Hematopoietic multipotent progenitor cell treated with erythropoietin and hydrocortisone succinate and interleukin-3 and kit ligand, for 8 days (in vitro differentiated cells): ENCODE measurements at regions not wholly inside any gene's neighbourhood (a gene's known extent, or its start where the extent isn't known, plus 50 kb on each side); places are given as distances from the start of the nearest gene placed in this dataset.
"Not testable (repeated sequence)": the region's sequence is repeated elsewhere in the genome, so short reads cannot be mapped to it uniquely, and the experiment has no call there.

Source experiments
- DNase-seq: peaks from one replicate; pipeline ENCODE4 v3.0.0-alpha.2; 2015

- DNase-seq, result no peak
Observed at GRCh38 chr6:111925296-111925695, 52.0 kb upstream of the FYN start.

DNA sequence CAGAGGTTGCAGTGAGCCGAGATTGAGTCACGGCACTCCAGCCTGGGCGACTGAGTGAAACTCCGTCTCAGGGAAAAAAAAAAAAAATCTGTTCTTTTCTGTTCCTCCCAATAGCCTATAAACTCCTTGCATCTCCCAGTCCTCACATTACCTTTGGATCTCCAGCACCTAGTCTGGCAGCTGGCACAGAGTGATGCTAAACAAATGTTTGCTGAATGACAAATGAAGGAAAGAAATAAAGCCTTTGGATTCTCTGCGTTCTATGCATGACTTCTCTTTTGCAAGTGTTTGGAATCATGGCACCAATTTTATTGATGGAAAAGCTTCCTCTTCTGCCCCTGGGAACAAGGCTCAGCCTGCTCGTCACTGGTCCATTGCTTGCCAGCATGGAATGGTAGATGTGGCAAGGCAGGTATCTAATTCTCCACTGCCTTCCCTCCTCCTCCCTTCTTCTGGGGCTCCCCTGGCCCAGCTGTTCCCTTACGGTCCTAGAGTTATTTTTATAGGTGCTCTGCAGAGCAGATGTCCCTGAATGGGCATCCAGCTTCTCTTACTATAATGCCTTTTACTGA lies 53.6 kb upstream of the FYN start:
- no peak for DNase-seq

- DNase-seq, result no peak
Observed at GRCh38 chr6:111927321-111927720, 54.1 kb upstream of the FYN start.

- no peak for DNase-seq
Observed at GRCh38 chr6:111928139-111928538, 54.9 kb upstream of the FYN start.

DNA sequence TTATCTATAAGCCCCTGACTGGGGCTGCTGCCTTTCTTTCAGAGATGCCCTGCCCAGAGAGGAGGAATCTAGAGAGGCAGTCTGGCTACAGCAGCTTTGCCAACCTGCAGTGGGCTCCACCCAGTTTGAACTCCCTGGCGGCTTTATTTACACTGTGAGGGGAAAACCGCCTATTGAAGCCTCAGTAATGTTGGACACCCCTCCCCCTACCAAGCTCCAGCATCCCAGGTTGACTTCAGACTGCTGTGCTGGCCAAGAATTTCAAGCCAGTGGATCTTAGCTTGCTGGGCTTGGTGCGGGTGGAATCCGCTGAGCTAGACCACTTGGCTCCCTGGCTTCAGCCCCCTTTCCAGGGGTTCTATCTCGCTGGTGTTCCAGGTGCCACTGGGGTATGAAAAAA lies 61.4 kb upstream of the FYN start:
- DNase-seq, result not testable (repeated sequence)

GRCh38 chr6:111936718-111937117 lies 63.5 kb upstream of the FYN start:
- DNase-seq, result no peak

GRCh38 chr6:111938710-111939109 lies 65.5 kb upstream of the FYN start:
- no peak for DNase-seq

DNA sequence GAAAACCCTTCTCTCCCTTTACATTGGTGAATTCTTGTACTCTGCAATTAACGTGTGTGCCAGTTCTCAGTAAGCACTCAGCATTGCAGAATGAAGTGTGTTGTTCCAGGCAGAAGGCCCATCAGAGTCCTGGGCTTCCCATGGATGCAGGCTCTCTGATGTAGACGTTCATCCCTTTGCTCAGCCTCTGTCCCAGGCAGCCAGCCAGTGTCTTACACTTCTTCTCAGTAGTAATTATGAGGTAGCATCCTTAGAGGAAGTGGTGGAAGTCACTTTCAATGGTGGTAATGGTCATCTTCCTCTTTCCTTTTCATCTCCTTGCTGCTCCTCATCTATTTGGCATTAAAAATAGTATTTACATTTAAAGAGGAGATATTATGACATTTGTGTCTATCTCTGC lies 66.7 kb upstream of the FYN start:
- no peak for DNase-seq

GRCh38 chr6:111940801-111941200 lies 67.5 kb upstream of the FYN start:
- no peak for DNase-seq

DNA sequence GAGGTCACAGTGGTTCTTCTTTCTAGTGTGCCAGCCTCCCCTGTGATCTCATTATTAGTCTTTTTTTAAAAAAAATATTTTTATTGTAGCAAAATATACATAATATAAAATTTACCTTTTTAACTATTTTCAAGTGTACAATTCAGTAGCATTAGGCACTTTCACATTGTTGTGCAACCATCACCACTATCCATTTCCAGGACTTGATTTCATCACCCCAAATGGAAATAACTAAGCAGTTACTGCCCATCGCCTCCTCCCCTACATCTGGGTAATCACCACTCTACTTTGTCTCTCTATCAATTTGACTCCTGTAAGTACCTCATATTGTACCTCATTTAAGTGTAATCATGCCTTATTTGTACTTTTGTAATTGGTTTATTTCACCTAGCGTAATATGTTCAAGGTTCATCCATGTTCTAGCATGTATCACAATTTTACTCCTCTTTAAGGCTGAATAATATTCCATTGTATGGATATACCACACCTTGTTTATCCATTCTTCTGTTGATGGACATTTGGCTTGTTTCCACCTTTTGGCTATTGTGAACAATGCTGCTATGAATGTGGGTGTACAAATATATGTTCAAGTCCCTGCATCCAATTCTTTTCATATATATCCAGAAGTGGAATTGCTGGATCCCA lies 68.6 kb upstream of the FYN start:
- DNase-seq, result no peak

- DNase-seq, result no peak
Observed at GRCh38 chr6:111942561-111942960, 69.3 kb upstream of the FYN start.

- DNase-seq, result no peak
Observed at GRCh38 chr6:111943266-111943665, 70.0 kb upstream of the FYN start.

DNA sequence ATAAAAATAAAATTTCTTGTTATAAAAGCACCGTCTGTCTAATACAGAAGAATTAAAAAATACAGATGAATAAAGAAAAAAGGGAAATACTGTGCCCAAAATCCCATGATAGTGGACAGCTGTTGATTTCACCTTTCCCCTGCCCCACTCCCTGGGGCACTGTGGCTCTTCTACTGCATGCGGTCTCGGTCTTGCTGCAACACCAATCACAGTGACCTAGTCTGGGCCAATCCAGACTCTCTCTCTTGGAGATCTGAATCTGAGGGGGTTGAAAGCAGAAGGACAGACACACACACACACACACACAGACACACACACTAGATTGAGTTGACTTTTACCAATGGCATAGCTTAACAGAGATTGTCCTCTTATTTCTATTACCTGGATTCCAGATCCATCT lies 70.5 kb upstream of the FYN start:
- no peak for DNase-seq

DNA sequence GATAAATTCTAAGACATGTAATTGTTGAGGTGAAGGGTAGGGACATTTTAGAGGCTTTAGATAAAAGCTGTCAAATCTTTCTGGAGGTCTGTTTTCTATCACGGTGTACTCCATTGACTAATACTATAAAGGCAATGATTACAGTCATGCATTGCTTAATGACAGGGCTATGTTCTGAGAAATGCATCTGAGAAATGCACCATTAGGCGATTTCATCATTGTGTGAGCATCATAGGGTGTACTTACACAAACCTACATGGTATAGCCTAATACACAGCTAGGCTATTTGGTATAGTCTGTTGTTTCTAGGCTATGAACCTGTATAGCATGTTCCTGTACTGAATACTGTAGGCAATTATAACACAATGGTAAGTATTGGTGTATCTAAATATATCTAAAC lies 71.3 kb upstream of the FYN start:
- no peak for DNase-seq

- DNase-seq, result no peak
Observed at GRCh38 chr6:111949546-111949945, 76.3 kb upstream of the FYN start.

- not testable (repeated sequence) for DNase-seq
Observed at GRCh38 chr6:111949984-111950383, 76.7 kb upstream of the FYN start.

DNA sequence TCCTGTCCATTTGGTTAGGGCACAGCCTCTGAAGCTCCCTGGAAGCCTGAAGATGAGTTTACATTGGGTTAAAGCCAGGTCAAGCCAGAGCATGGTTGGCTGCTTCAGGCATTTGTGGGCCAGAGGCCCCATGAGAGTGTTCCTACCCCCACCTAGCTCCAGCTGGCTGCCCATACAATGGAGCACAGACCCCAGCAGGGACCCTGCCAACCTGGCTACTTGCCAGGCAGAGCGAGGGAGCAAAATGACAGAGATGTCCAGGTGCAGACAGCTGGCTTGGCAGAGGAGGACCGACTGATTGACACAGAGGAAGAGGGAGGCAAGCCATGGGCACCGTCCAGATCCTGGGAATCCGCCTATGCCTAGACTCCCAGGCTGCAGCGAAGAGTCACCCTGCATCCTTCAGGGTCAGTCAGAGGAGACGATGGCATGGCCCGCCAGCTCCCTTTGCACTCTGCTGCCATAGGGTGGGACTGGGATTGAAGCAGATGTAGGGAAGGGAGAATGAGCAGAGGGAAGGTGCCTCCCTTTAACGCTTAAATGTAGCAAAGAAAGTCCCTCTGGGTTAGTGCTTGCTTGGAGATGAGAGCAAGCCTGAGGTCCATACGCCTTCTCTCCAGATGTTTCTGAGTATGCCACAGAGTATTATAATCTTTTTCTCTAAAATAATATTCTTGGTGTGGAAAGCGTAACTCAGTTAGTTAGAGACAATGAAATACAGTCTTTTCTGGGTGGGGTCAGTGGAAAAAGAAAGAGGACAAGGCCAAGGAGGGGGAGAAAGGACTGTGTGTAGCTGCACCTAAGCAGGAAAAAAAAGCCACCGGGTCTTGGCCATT lies 77.6 kb upstream of the FYN start:
- no peak for DNase-seq

GRCh38 chr6:111951497-111952085 lies 78.3 kb upstream of the FYN start:
- DNase-seq, result no peak

GRCh38 chr6:111952274-111952673 lies 79.0 kb upstream of the FYN start:
- no peak for DNase-seq

- no peak for DNase-seq
Observed at GRCh38 chr6:111952821-111953540, 79.7 kb upstream of the FYN start.

DNA sequence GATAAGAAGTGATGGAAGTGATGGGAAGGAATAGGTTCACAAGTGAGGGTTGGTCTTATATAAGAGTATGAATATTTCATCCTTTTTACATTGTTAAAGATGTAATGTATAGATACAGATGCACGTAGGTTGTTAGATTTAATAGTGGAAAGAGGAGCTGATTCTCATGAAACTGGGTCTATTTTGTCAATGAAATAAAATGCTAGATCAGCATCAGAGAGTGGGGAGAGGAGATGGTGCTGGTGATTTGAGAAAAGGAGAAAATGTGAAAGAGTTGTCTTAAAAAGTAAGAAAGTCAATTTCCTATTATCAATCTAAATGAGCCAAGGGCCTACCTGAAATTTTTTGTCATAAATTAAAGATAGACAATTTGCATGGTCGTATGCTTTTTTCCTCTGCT lies 82.8 kb upstream of the FYN start:
- DNase-seq, result no peak

- DNase-seq, result no peak
Observed at GRCh38 chr6:111957623-111958315, 84.5 kb upstream of the FYN start.

GRCh38 chr6:111958534-111958933 lies 85.3 kb upstream of the FYN start:
- no peak for DNase-seq
